HG02642 (cell line): ENCODE measurements at regions not wholly inside any gene's neighbourhood (a gene's known extent, or its start where the extent isn't known, plus 50 kb on each side); places are given as distances from the start of the nearest gene placed in this dataset.

ENCODE experiments used
- ATAC-seq: cut with Tn5 transposase; IDR thresholded peaks from one replicate; pipeline ENCODE4 v1.9.1; 2021; ENCODE audit warnings: mild to moderate bottlenecking; ENCODE audit not compliant: unreplicated experiment, poor library complexity

GRCh38 chrX:69085151-69085550, 80.1 kb downstream of the PJA1 start:
- no peak for ATAC-seq

- no peak for ATAC-seq
These were observed 81.5 kb downstream of the PJA1 start for GRCh38 chrX:69083801-69084200.

DNA sequence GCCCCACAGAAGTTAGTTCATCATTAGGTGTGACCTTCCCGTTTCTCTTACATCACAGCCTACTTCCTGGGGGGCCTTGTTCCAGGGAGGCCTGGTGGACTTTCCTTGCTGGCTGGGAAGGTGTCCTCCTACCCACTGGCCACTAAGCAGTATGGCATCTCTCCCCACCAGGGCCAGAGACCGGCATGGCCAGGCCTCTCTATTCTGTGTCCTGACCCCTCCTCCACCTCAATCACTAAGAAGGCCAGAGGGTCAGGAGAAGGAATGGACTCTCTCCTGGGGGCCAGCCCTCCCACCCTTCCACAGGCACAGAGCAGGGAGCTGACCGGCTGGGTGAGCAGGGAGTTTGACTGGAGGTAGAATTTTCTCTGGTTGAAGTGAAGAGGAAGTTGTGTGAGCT, 81.9 kb downstream of the PJA1 start:
- no peak for ATAC-seq

GRCh38 chrX:69082753-69083150, 82.5 kb downstream of the PJA1 start:
- ATAC-seq: no peak

- ATAC-seq: no peak
These were observed 83.0 kb downstream of the PJA1 start for GRCh38 chrX:69082055-69082752.

DNA sequence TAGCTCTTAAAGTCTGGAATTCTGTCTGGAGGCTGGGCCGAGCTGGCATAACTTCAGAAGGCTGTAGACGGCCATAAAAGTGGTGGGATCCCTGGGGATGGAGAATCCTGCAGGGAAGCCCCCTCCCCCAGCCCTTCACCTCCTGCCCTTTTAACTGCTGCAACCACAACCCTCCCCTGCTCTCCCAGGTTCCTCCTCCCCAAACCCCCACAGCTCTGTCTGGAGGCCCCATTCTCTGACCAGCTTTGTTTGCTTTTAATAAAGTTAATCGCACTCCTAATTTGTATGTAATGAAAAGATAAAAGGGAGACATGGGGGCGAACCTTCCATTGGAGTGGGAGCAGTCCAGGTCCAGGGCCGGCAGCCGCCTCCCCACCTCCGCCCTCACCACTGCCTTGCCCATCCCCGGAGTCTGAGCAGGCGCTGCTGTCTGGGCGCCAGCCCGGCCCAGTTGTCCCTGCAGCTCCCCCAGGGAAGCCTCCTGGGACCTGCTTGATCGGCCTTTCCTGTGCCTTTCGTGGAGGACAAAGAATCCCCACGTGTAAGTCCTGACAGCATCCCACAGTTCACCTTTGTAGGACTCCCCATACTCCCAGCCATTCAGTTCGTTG, 84.3 kb downstream of the PJA1 start:
- ATAC-seq: no peak

GRCh38 chrX:69079268-69079667, 86.0 kb downstream of the PJA1 start:
- no peak for ATAC-seq

DNA sequence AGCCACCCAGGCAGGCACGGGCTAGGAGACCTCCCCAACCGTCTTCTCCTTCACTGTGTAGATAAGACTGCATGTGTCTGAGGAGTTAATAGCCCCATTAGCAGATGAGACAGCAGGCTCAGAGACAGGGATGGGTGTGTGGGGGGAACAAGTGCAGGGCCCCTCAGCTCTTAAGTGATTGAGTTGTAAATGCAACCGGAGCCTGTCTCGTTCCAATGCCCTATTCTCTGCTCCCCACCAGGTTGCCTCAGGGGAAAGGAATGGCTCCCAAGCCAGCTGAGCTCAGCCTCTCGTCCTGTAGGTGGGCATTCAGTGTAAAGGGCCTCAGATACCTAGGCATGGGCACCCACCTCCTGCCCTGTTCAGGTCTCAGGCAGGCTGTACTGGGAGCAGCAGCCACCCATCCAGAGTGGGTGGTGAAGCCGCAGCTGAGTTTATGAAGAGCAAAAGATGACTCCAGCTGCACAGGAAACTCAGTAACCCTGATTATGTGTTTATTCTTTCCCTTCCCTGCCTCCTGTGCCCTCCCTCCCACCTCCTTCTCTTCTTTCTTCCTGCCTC, 87.3 kb downstream of the PJA1 start:
- ATAC-seq: no peak

DNA sequence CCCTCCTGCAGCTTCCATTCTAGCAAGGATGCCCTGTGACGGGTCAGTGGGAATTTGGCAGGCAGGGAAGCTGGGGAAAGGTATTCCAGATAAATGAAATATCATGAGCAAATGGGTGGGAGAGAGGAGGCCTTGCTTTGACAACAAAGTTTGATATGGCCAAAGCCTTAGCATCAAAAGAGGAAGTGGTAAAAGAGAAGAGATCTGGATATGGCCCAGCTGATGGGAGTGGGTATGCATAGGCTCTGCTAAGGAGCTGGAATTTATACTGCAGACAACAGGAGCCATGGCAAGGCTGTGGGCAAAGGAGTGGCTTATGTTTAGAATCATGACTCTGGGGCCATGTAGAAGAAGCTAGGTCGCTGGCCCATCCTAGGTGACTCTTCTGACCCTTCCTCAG, 89.2 kb downstream of the PJA1 start:
- no peak for ATAC-seq

DNA sequence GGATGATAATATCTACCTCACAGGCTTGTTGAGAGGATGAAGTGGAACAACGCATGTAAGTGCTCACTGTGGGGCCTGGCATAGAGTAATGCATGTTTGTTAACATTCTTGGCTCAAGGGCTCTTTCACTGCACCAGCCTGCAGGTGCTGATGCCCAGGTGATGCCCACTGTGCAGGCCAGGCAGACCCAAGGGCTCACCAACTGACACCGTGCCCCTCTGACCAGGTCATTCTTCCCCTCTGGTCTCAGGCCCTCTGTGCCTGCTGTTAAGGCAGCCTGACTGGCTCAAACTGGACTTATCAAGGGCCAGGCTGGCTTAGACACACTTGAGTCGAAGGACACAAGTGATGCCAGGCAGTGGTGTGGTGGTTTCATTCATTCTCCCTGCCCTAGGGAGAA, 90.5 kb downstream of the PJA1 start:
- ATAC-seq: no peak

GRCh38 chrX:69073721-69074120, 91.5 kb downstream of the PJA1 start:
- no peak for ATAC-seq

DNA sequence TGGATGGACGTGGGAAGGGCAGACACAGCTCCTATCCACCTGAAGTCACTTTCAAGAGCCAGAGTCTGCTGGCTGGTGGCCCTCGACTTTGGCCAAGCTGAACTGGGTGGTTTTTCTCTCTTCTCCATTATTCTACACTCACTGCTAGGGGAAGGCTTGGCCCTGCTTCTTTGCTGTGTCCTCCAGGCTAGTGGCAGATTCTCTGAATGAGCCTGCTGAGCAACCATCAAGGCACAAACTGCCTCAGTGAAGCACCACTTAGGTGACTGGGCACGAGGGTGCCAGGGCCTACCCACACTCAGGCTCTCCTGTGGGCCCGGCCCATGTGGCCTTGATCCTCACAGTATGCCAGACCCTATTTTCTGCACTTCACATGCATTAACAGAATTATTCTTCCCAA, 92.0 kb downstream of the PJA1 start:
- no peak for ATAC-seq

DNA sequence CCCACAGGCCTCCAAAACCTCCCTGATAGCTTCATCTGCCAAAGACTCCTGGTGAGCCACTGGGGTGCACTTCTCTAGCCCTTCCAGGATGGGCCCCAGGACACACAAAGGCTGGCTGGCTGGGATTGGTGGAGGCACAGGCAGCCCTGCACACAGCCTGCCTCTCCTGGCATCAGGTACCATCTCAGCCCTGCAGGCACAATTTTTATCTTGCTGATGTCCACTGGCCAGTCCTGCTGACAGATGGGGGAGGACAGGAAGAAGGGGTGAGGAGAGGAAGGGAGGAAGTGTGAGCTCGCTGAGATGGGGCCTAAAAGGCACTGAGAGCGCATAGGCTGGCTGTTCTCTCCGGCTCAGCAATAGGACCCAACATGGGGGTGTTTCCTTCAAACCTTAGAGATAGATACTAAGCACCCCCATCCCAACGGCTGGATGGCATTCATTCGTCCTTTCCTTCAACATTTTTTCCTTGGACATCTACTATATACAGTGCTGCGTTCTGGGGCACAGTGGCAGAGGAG, 92.7 kb downstream of the PJA1 start:
- no peak for ATAC-seq

DNA sequence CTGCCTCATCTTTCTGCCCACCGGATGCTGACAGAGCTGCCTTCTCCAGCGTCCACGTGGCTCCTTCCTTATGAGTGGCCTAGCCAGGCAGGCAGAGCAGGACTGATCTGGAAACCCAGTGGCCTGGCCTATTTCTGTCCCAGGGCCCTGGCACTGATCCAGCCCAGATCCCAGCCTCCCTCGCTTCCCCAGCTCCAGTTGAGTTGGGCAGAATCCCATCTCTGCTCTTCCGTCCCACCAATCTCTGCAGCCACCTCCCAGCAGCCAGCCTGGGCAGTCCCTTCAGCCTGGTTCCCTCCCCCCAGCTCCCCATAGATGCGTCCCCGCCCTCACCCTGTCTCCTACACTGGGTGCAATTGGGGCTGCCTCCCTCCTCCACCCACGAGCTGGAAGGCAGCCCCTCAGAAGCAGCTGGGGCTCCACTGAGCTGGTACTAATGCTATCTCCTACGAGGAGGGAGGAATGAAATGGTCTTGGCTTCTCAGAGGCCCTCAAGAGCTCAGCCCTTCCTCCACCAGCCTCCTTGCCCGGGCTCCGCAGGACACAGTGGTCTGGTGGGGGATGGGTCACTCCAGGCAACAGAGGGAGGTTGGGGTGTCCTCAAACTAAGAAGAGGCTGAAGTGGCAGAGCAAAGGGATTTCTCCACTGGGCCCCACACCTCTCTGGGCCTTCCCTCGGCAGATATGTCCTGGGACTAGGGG, 94.2 kb downstream of the PJA1 start:
- ATAC-seq: no peak

- ATAC-seq: no peak
These were observed 95.4 kb downstream of the PJA1 start for GRCh38 chrX:69069876-69070275.

- no peak for ATAC-seq
These were observed 96.2 kb downstream of the PJA1 start for GRCh38 chrX:69069086-69069445.

DNA sequence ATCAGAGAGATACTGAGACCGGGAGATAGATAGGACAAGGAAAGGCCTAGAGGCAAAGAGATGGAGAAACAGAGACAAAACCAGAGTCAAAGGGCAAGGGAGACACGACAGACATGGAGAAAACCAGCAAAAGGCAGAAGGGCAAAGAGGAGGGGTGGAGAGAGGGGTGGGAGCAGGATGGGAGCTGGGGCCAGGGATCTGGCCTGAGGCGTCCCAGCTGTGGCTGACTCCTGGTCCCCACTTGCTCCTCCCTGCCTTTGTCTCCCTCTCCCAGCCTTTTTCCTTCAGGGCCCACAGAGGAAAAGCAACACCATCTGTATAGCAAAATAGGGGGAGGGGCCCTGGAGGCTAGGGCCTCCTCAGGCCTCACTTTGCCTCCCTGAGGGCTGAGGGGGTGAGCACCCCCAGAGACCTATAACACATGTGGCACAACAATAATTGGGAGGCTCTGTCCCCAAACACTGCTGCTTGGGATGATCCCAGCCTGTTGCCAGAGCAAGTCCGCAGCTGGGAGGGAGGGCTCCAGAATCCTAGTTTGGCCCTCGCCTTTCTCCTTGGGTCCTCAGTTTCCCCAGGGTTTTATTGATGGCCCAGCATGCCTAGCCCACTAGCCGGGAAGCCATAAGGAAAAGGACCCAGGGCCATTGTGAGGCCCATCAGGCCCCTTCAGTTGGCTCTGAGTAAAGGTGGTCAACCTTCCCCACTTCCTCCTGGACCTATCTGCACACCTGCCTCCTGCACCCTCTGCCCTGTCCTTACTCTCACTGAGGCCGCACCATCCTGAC, 96.8 kb downstream of the PJA1 start:
- ATAC-seq: no peak

DNA sequence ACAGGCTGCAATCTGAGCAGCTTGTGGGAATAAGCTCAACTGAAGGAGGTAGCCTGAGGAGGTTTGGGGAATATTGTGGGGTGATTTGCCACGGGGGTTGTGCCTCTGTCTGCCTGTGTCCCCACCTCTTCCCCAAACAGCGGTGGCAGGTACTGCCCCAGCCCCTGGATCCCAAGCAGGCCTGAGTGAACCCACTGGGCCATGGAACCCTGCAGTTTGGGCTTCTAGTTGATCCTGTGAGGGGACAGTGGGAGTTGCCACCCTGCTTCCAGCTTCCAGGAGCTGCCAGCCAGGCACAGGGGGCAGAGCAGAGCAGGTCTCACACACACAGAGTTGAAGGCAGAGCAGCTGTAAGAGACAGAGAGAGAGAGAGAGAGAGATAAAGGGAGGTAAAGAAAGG, 97.4 kb downstream of the PJA1 start:
- ATAC-seq: no peak

DNA sequence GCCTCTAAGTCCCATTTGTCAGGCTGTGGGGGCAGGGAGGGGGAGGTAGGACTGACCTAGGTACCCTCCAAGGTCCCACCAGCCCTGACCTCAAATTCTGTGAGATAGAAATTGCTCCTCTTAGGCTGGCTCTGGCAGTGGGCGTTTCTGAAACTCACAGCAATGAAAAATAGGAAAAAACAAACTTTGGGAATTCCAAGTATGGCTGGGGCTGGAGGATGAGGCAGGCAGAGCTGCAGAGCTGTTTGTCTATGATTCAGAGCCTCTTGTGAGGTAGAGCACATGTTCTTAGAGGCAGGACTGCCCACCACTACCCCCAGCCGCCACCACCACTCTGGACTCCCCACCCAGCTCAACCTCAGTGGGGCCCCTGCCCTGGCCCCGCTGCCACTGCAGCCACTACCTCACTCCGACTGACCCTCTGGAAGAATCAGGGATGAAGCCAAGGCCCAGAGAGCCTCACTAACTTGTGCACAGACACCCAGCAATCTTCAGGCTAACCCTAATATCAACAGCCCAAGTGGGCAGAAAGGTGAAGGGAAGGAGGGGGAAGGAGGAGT, 98.2 kb downstream of the PJA1 start:
- ATAC-seq: no peak

GRCh38 chrX:69066021-69066757, 99.1 kb downstream of the PJA1 start:
- no peak for ATAC-seq
